Islet precursor cell (in vitro differentiated cells): ENCODE measurements at regions not wholly inside any gene's neighbourhood (a gene's known extent, or its start where the extent isn't known, plus 50 kb on each side); places are given as distances from the start of the nearest gene placed in this dataset.

Source experiments
- DNase-seq: peaks from one replicate; pipeline ENCODE4 v3.0.0-alpha.2; 2018

DNA sequence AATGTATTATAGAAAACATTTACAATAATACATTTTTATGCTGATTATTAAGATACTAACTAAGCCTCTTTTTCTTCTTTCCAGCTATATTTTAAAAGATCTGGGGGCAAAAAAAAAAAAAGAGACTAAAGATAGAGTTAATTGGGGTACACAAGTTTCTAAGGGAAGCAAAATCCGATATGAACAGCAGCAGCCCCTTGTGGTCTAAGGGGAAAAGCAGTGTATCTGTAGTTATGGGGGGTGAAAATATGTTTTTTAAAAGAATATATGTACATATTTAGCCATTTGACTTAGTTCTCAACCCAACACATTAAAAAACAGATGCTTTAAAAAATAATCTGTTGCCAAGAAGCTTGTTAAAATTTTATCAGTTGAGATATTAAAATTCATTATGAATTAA is 134.3 kb upstream of the POU5F2 start:
- DNase-seq: no peak

DNA sequence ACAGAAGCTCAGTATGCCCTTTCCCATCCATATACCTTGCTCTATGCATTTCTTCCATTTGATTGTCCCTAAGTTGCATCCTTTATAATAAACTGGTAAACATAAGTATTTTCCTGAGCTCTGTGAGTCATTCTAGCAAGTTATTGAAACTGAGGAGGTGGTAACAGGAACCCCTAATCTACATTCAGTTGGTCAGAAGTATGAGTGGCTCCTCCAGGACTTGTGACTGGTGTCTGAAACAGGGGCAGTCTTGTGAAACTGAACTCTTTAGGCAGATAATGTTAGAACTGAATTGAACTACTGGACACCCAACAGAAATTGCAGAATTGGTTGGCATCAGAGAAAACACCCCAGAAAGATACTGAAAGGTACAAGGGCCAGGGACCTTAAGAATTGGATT is 133.1 kb upstream of the POU5F2 start:
- no peak for DNase-seq

DNA sequence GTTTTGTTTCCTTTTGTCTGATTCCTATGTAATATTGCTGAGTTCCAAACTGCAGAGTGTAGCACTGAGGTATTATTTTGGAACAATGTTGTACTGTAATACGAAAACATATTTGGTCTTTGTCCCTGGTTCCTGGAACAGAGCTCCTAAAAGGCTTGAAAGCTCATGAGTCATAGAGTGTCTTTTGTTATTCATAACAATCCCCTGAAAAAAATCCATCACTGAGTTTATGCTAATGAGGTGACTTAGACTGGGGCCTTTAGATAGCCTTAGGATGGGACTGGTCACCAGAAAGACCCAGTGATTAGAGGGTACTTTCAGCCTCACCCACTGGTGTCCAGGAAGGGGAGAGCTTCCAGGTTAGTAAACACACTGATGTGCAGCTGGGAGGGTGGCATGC is 132.7 kb upstream of the POU5F2 start:
- no peak for DNase-seq

DNA sequence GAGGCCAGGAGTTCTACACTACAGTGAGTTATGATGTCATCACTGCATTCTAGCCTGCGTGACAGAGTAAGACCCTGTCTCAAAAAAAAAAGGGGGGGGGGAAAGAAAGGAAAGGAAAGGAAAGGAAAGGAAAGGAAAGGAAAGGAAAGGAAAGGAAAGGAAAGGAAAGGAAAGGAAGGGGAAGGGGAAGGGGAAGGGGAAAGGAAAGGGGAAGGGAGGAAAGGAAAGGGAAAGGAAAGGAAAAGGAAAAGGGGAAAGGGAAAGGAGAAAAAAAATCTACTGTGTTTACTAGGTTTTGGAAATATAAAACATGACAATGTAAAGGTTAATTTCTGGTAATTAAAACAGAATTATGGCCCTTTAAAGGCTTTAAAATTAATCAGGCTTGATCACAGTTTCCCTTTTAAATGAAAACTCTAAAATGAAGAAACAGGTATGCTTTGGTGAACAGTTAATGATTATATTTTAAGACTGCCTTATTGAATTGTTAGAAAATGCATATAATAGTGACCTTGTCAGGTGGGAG is 131.9 kb upstream of the POU5F2 start:
- DNase-seq: no peak

DNA sequence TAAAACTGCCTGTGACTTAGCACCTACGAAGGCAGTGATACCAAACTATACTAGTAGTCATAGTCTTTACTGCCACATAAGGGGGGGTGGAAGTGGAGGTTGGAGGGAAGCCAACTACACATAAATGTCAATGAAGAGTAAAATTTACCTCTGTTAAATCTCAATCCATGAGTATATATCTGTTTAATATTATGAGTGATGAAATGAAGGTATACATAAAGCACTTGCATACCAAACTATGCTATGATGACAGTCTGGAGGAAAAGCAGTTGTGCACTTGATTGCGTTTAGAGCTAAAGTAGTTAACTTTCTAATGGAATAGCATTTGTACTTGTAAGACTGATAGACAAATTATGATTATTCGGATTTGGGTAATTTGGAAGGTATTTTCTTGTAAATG is 129.2 kb upstream of the POU5F2 start:
- no peak for DNase-seq

DNA sequence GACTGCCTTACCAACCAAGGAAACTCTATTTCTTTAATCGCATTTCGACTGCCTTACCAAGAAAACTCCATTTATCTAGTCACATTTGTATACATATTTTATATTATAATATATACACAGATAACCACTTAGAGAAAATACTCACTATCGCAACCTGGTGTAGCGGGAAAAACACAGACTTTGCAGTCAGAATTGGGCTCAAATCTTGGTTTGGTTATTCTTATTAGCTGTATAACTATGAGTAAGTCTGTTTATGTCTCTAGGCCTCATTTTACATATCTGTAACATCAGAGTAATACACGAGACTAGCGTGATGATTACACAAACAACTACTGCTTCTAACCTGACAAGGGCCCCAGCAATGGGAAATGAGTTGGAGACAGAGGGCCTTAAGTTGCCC is 127.5 kb upstream of the POU5F2 start:
- no peak for DNase-seq

DNA sequence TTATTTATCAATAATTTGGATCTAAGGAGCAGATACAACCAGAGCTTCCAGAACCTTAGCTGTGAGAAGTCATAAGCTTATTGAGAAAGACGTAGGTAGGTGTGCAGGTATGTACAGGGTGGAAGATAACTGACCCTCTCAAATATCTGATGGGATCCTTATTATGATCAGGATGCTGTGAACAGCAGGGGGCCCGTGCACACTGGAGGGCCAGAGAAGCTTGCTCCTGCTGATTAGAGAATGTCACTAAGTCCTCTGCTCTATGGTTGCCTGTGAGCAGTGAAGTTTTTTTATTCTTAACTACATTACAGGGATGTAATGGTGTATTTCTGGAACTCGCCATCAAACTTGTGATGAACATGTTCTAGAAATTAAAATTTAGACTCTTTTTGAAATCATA is 108.9 kb upstream of the POU5F2 start:
- no peak for DNase-seq

DNA sequence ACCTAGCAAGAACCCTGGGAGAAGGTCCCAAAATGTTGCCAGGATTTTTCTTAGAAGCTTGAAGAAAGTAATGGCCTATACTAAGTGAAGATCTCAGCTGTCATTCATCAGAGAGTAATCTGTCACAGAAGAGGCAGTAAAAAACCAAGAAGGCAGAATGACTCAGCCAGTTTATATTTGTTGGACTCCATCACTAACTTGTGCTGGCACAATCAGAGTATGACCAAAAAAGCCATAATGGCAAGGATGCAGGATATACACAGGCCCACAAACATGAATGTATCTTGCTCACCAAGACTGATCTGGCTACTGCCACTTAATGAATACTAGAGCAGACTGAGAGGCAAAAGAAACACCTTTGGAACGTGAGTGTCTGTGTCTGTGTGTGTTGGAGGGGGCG is 104.0 kb upstream of the POU5F2 start:
- no peak for DNase-seq

DNA sequence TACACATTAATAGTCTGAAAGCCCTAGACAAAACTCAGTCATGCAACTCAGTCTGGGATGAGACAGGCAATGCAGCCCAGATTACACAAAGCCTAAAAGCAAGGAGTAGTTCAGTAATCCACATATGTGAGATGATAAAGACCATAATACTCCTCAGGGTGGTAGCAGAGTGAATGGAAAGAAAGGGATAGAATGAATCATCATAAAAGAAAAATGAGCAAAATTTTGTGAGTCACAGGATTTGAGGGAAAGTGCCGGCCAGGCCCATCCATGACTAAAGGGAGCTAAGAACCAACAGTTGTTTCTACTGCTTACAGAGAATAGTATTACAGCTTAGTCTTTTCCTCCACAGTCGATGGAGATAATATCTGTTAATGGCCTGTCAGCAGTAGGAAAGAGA is 90.0 kb upstream of the POU5F2 start:
- DNase-seq: no peak

DNA sequence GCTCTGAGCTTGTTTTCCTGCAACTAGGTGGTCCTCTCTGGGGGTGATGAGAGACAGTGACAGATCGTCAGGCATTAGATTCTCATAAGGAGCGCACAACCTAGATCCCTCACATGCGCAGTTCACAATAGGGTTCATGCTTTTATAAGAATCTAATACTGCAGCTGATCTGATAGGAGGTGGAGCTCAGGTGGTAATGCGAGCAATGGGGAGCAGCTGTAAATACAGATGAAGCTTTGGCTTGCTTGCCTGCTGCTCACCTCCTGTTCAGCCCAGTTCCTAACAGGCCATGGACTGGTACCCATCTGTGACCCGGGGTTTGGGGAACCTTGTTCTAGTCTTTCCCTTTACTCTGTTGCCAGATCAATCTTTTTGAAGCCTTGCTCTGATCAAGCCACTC is 89.5 kb upstream of the POU5F2 start:
- no peak for DNase-seq

DNA sequence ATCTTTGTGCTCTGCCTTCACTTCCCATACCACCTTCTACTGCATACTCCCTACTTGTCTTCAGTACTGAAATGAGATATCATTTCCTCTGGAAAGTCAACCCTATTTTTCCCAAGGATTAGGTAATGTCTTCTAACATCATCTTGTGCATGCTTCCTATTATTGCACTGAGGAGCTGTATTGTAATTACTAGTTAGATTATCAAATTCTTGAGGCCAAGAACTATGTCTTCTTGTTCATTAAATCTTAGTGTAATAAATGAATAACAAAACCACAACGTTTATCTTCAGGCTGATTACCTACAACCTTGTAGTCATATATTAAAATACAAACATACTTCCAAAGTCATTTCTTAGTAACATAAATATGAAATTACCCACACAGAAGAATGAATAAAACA is 87.9 kb upstream of the POU5F2 start:
- no peak for DNase-seq

DNA sequence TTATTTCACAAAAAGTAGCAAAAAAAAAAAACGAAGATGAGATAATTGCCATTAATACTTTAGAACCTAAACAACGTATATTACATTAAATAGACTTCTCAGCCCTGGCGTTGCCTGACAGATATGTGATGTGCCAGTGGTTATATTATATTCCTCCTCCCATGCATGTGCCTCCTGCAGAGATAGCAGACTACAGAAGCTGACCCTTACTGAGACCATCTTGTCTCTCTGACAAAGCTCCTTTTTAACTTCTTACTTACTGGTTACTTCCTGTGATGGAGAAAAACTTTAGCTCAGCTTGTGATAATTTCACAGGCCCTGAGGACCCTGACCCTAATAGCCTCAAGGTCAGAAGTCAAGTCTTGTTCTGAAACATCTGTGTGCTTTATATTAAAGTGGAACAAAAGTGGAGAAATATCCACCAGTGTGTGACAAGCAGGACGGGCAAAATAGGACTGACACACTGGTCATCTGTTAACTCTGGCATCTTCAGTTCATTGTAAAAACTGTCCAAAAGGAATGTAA is 80.6 kb upstream of the POU5F2 start:
- DNase-seq: no peak

DNA sequence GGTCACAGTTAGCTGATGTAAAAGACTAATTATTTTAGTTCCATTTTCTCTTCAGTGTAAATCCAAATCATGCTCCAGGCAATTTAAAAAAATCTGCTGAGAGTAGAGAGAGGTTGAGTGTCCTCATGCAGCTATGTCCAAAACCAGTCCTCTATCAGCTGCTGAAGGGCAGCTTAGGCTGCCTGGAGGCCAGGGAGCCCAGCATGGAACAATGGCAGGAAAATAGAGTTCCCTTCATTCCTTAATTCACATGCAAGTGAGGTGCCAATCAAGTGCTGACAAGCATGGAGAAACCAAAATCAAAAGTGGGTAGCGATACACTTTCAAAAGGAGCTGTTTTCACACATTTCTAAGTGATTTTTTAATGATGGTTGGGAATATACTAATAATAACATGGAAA is 78.3 kb upstream of the POU5F2 start:
- DNase-seq: no peak

DNA sequence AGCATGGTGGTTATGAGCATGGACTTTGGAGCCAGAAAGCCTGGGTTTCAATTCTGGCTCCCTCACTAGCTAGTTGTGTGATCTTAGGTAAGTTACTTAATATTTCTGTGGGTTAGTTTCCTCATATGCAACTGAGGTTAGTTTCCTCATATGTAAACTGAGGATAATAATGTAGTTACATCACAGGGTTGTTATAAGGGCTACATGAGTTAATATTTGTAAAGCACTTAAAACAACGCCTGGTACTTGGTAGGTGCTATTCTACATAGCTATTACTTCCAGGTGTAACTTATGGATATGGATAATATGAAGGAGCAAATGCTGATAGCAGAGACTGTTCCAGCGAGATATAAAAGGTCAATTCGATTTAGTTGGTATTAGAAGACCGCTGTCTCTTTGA is 69.4 kb upstream of the POU5F2 start:
- DNase-seq: no peak

DNA sequence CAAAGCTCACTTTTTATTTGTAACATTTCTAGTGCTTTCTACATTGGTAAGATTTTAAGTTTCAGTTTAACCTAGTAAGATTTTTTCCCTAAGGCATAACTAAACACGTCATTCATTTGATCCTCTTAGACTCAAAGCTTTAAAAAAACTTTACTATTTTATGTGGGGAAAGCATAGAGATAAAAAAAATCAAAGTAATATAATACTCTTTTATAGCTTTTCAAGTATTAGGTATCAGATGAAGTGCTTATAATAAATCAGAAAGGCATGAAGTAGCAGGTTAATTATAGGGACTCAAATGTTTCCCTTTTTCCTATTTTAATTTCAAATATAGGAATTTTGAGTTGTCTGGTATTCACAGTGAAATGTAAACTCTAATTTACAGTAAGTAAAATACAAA is 68.0 kb upstream of the POU5F2 start:
- no peak for DNase-seq

DNA sequence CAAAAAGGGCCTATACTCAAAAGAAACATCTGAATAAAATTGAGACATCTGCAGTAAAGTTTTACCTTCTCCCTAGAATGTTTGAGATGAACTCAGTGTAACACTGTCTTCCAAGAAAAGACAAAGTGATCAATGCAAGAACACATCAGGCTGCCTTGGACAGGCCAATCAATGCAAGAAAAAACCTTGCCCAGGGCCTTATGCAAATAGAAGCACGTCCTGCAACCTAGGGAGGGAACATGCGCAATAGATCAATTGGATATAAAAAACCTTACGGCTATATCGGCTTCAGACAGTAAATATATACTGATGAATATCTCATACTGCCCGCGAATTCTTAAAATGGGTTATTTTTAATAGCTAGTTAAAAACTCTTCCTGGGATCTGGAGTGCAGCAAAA is 66.4 kb upstream of the POU5F2 start:
- no peak for DNase-seq

DNA sequence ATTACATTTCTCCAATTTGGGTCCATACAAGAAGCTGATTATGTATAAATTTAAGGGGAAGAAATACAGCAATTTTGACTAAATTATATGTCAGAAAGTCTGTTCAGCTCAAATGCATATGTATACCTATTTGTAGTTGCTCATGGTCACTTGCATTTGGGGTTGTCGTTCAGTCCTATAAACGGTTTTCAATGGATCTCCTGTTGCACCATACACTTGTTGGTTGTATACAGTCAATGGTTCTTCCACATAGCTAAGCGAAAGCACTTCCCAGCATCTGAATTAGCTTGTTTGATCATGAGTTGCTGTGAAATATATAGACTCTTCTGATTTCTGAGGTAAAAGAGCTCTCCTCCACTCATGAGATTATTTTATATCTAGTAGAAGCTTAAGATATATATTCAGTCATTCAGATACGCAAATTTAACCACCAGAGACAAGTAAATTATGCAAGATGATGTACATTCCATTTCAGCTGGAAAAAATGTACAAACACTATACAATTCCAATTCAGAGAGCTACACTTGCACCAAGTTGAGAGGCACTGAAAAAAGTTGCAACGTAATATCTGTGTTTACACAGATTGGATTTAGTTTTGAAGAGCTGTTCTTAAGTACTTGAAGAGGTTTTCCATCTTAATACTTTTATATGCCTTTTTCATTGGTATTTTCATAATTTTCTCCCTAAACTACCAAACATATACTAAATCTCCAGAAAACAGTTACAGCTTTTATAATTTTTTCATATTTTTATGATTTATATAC is 64.4 kb upstream of the POU5F2 start:
- no peak for DNase-seq

DNA sequence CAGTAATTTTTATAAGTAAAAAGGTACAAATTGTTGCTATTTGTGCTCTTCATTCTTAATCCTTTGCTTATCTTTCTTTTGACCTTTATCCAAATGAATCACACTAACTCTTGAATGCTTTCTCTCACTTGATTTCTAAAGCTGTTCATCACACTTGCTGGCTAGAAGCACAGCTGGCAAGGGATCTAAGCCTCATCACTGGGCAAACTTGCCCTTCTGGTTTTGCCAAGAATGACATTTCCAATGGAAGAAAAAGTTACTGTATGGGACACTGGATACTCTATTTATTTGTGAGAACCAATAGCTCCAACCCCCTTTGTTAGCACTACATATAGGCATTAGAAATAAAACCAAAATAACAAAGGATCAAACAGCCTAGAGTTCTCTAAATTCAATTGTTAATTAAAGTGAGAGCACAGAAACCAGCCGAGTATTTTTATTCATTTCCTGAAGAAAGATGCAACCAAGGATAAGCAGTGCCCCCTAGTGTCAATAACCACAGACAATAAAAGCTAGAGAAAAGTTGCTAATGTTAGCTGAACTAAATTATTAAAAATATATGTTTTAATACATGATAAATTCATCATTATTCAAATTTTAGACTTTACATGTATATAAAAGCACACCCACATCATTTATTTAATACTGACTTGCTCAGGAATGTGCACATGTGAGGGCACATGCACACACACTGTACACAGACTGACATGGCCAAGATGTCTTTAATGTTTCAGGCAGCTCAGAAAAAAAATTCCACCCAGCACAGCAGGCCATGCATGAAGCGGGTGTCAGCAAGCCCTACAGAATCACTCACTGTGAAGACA is 59.8 kb upstream of the POU5F2 start:
- DNase-seq: no peak

DNA sequence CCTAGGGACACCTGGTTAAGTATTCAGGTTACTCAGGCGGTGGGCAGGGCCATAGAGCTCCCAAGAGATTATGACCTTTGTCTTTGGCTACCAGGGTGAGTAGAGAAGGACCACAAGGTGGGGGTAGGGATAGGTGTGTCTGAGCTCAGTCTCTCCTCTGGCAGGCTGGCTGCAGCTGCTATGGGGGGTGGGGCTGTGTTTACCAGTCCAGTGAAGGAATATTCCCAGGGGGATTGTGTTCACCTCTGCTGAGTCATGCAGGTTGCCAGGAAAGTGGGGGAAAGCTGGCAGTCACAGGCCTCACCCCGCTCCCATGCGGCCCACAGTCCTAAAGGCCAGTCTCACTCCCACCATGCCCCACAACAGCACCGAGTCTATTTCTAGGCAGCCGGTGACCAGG is 53.6 kb upstream of the POU5F2 start:
- DNase-seq: no peak

DNA sequence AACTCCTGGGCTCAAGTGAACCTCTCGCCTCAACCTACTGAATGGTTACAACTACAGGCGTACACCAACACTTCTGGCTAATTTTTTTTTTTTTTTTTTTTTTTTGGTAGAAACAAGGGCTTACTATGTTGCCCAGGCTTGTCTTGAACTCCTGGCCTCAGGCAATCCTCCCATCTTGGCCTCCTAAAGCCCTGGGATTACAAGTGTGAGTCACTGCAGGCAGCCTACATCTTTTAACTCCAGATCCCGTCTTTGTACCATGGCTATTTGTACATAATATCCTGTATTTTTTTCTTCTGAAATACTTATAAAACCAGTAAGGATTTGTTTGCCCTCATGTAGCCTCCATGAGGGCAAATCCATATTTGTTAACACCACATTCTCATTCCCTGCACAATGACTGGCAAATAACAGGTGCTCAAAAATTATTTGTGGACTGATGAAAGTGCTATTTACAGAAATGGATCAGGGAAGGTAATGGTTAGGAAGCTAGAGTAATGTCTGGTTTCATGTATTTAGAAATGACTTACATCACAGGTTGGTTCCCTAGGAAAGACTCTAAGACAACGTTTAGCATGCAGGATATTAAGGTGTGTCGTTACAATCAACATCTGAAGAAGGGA is 51.9 kb upstream of the POU5F2 start:
- peak; percentile 53 for DNase-seq

DNA sequence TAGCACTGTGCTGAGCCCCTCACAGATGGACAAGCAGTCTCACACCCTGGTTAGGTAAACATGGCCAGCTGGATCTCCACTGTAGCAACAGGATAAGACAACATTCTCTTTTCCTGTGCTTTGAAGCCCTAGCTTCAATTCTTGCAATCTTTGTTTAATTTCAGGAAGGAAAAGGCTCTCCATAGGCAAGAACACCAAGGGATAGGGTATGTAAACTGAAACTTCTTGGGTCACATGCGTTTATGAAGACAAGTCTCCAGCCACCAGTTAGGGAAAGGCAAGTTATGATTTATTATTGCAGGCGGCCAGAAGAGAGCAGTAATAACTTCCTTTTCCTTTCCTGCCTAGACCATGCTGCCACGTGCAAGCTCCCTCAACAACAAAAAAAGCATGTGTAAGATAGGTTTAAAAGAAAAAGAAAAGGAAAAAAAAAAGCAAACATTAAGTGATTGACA is 50.1 kb upstream of the POU5F2 start:
- DNase-seq: no peak
